Thymus (tissue), 11 donors: ENCODE measurements at regions not wholly inside any gene's neighbourhood (a gene's known extent, or its start where the extent isn't known, plus 50 kb on each side); places are given as distances from the start of the nearest gene placed in this dataset.

Experiments used
- DNase-seq, 9 donors: peaks; one replicate each; pipeline ENCODE4 v3.0.0-alpha.2; 2013; ENCODE audit warnings: low spot score in 9 of 9, low read depth in 6 of 9, missing footprints in 1 of 9
- H3K27ac ChIP-seq, 2 donors: one replicate each; pipeline ENCODE4 v1.5.1; 2013; ENCODE audit warnings: control low read depth in 1 of 2, low read depth in 1 of 2, low read length in 1 of 2, mild to moderate bottlenecking in 1 of 2, moderate library complexity in 1 of 2
- H3K27me3 ChIP-seq, 2 donors: one replicate each; pipeline ENCODE4 v1.5.1; 2013; ENCODE audit warnings: low read length in 1 of 2; ENCODE audit not compliant: control insufficient read depth in 2 of 2, insufficient read depth in 1 of 2
- H3K36me3 ChIP-seq, 2 donors: one replicate each; pipeline ENCODE4 v1.5.1; 2013; ENCODE audit warnings: low read length in 1 of 2, mild to moderate bottlenecking in 1 of 2, moderate library complexity in 1 of 2; ENCODE audit not compliant: control insufficient read depth in 2 of 2, insufficient read depth in 2 of 2
- H3K4me1 ChIP-seq, 2 donors: one replicate each; pipeline ENCODE4 v1.5.1; 2013; ENCODE audit warnings: low read length in 2 of 2; ENCODE audit not compliant: control insufficient read depth in 2 of 2, insufficient read depth in 2 of 2
- H3K4me3 ChIP-seq, 2 donors: one replicate each; pipeline ENCODE4 v1.5.1; 2013; ENCODE audit warnings: low read length in 2 of 2, control low read depth in 1 of 2, mild to moderate bottlenecking in 1 of 2
- H3K9me3 ChIP-seq, 2 donors: one replicate each; pipeline ENCODE4 v1.5.1; 2013; ENCODE audit warnings: low read length in 1 of 2, mild to moderate bottlenecking in 1 of 2; ENCODE audit not compliant: control insufficient read depth in 2 of 2, insufficient read depth in 1 of 2
- WGBS: extraction: QIAGEN DNeasy Blood & Tissue Kit; methylation state at CpG from one replicate; pipeline ENCODE4 v1.1.7; 2013; 5-methylcytosine and 5-hydroxymethylcytosine counted together
- donor health status: healthy.

GRCh38 chr18:72648481-72648960, 104.4 kb upstream of the CBLN2 start:
- Histone ChIP-seq H3K4me3 (no peak overlapping the region), H3K9me3 (no peaks in the 10 kb centered on the region), H3K27me3 (no peaks in the 10 kb centered on the region), H3K4me1 (no peaks in the 10 kb centered on the region), H3K27ac (no peak overlapping the region), H3K36me3 (no peaks in the 10 kb centered on the region)
- DNase-seq = no peak

DNA sequence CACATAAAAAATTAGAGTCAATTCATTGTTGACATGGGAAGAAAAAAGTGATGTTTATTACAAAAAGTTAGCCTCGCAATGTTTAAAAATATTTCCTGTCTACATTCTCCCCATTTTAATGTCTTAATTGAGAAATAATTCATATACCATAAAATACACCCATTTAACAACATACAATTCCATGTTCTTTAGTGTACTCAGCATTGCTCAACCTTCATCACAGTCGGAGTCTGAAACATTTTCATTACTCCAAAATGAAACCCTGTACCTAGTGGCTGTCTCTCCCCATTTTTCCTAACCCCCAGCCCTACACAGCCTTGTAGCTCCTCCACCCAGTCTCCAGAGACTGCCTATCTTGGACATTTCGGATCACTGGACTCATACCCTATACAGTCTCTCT, 103.9 kb upstream of the CBLN2 start:
- H3K9me3 ChIP-seq = no peaks in the 10 kb centered on the region
- no peaks in the 10 kb centered on the region for H3K27me3 ChIP-seq
- no peak overlapping the region for H3K27ac ChIP-seq
- DNase-seq = no peak
- 93% methylated on average over 3 of the region's 3 CpGs for whole genome bisulfite sequencing
- H3K36me3 ChIP-seq = no peaks in the 10 kb centered on the region
- H3K4me3 ChIP-seq = no peak overlapping the region
- no peaks in the 10 kb centered on the region for H3K4me1 ChIP-seq

GRCh38 chr18:72640557-72640956, 96.4 kb upstream of the CBLN2 start:
- Histone ChIP-seq H3K27ac (no peak overlapping the region), H3K27me3 (no peaks in the 10 kb centered on the region), H3K4me1 (no peaks in the 10 kb centered on the region), H3K9me3 (no peaks in the 10 kb centered on the region), H3K4me3 (no peak overlapping the region), H3K36me3 (no peaks in the 10 kb centered on the region)
- 76% methylated on average over 2 of the region's 2 CpGs for WGBS
- no peak for DNase-seq

GRCh38 chr18:72638376-72638775, 94.2 kb upstream of the CBLN2 start:
- Histone ChIP-seq H3K36me3 (no peaks in the 10 kb centered on the region), H3K27ac (no peak overlapping the region), H3K4me3 (no peak overlapping the region), H3K27me3 (no peaks in the 10 kb centered on the region), H3K9me3 (no peaks in the 10 kb centered on the region), H3K4me1 (no peaks in the 10 kb centered on the region)
- WGBS = 95% methylated on average over 3 of the region's 3 CpGs
- no peak for DNase-seq

- WGBS = 85% methylated on average over 10 of the region's 10 CpGs
- H3K4me1 ChIP-seq = no peaks in the 10 kb centered on the region
- no peak for DNase-seq
- H3K36me3 ChIP-seq = no peaks in the 10 kb centered on the region
- H3K9me3 ChIP-seq = no peaks in the 10 kb centered on the region
- H3K27ac ChIP-seq = no peak overlapping the region
- H3K4me3 ChIP-seq = no peak overlapping the region
- no peaks in the 10 kb centered on the region for H3K27me3 ChIP-seq
Measured at GRCh38 chr18:72637721-72638120, 93.6 kb upstream of the CBLN2 start.

DNA sequence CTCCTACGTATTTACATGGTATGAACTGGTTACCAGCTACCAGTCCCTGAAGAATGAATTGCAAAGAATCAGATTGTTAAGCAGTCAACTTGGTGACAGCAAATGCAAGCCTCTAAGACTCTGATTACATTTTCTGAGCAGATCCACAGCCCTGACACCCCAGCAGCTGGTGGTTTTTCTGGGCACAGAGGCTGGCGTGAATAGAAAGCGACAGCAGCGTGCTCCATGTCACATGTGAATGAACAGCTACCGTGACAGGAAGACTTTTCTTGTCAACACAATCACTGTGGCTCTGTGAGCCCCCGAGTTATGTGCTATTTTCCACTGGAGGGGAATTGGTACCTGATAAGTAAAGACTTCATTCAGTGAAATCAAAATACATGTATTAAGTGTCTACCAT, 93.2 kb upstream of the CBLN2 start:
- WGBS = 76% methylated on average over 6 of the region's 6 CpGs
- Histone ChIP-seq H3K27me3 (no peaks in the 10 kb centered on the region), H3K27ac (no peak overlapping the region), H3K36me3 (no peaks in the 10 kb centered on the region), H3K4me3 (no peak overlapping the region), H3K4me1 (no peaks in the 10 kb centered on the region), H3K9me3 (no peaks in the 10 kb centered on the region)
- DNase-seq = no peak

- Histone ChIP-seq H3K27ac (no peak overlapping the region), H3K4me1 (no peaks in the 10 kb centered on the region), H3K9me3 (no peaks in the 10 kb centered on the region), H3K4me3 (no peak overlapping the region), H3K27me3 (no peaks in the 10 kb centered on the region), H3K36me3 (no peaks in the 10 kb centered on the region)
- DNase-seq = no peak
Measured at GRCh38 chr18:72636611-72637010, 92.5 kb upstream of the CBLN2 start.

- Histone ChIP-seq H3K27ac (no peak overlapping the region), H3K4me1 (no peaks in the 10 kb centered on the region), H3K36me3 (no peaks in the 10 kb centered on the region), H3K9me3 (no peaks in the 10 kb centered on the region), H3K4me3 (no peak overlapping the region), H3K27me3 (no peaks in the 10 kb centered on the region)
- 73% methylated on average over 2 of the region's 2 CpGs for WGBS
- no peak for DNase-seq
Measured at GRCh38 chr18:72634500-72634899, 90.4 kb upstream of the CBLN2 start.

DNA sequence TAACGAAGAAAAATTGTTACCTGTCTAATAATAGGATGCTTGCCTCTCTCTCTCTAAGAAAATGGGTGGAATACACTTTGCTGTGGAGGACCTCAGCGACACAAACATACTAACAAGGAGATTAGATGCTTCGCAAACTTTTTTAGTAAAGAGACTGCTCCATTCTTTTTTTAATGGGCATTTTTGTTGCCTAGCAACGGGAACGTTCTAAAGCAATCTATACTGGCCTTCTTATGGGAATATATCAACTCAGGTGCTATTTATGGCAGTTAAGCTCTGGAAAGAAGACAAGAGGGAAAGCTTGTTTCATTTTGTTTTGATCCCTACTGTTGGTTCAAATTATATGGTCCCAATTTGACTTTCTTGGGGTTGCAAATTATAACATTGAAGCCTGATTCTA, 86.8 kb upstream of the CBLN2 start:
- Histone ChIP-seq H3K36me3 (no peaks in the 10 kb centered on the region), H3K4me1 (no peaks in the 10 kb centered on the region), H3K27ac (no peak overlapping the region), H3K27me3 (no peaks in the 10 kb centered on the region), H3K9me3 (no peaks in the 10 kb centered on the region), H3K4me3 (no peak overlapping the region)
- DNase-seq = no peak
- WGBS = 84% methylated on average over 5 of the region's 5 CpGs

GRCh38 chr18:72623444-72623843, 79.3 kb upstream of the CBLN2 start:
- no peak overlapping the region for H3K4me3 ChIP-seq
- no peak overlapping the region for H3K27ac ChIP-seq
- H3K9me3 ChIP-seq = no peaks in the 10 kb centered on the region
- 65% methylated on average over 4 of the region's 4 CpGs for WGBS
- no peaks in the 10 kb centered on the region for H3K36me3 ChIP-seq
- DNase-seq = no peak
- H3K4me1 ChIP-seq = no peaks in the 10 kb centered on the region
- no peaks in the 10 kb centered on the region for H3K27me3 ChIP-seq
